Activated CD8-positive, alpha-beta memory T cell treated with anti-CD3 and anti-CD28 coated beads, Interleukin-2, amount 50 U/mL, for 24 hours (primary cell): ENCODE measurements at regions not wholly inside any gene's neighbourhood (a gene's known extent, or its start where the extent isn't known, plus 50 kb on each side); places are given as distances from the start of the nearest gene placed in this dataset.
"Not testable (repeated sequence)": the region's sequence is repeated elsewhere in the genome, so short reads cannot be mapped to it uniquely, and the experiment has no call there.

Experiments
- DNase-seq: peaks from one replicate; pipeline ENCODE4 v3.0.0-alpha.2; 2020; ENCODE audit errors: extremely low read depth

GRCh38 chr1:222065234-222065633 lies 323.3 kb upstream of the DUSP10 start:
- no peak for DNase-seq

- DNase-seq = no peak
These were observed 322.7 kb upstream of the DUSP10 start for GRCh38 chr1:222064388-222065211.

GRCh38 chr1:222062640-222063039 lies 320.8 kb upstream of the DUSP10 start:
- DNase-seq = no peak

- DNase-seq = no peak
These were observed 319.9 kb upstream of the DUSP10 start for GRCh38 chr1:222061711-222062359.

GRCh38 chr1:222060210-222060916 lies 318.5 kb upstream of the DUSP10 start:
- DNase-seq = no peak

GRCh38 chr1:222058249-222058648 lies 316.4 kb upstream of the DUSP10 start:
- DNase-seq = no peak

- DNase-seq = no peak
These were observed 315.3 kb upstream of the DUSP10 start for GRCh38 chr1:222057162-222057561.

GRCh38 chr1:222054416-222054815 lies 312.5 kb upstream of the DUSP10 start:
- DNase-seq = no peak

GRCh38 chr1:222053790-222054294 lies 312.0 kb upstream of the DUSP10 start:
- DNase-seq = no peak

- not testable (repeated sequence) for DNase-seq
These were observed 309.4 kb upstream of the DUSP10 start for GRCh38 chr1:222051311-222051710.

- not testable (repeated sequence) for DNase-seq
These were observed 307.8 kb upstream of the DUSP10 start for GRCh38 chr1:222049661-222050060.

GRCh38 chr1:222049176-222049575 lies 307.3 kb upstream of the DUSP10 start:
- no peak for DNase-seq

GRCh38 chr1:222048094-222048595 lies 306.3 kb upstream of the DUSP10 start:
- DNase-seq = no peak

- DNase-seq = no peak
These were observed 305.5 kb upstream of the DUSP10 start for GRCh38 chr1:222047366-222047765.

GRCh38 chr1:222046684-222047263 lies 304.9 kb upstream of the DUSP10 start:
- no peak for DNase-seq

- DNase-seq = no peak
These were observed 303.9 kb upstream of the DUSP10 start for GRCh38 chr1:222045786-222046185.

GRCh38 chr1:222045236-222045635 lies 303.3 kb upstream of the DUSP10 start:
- DNase-seq = no peak

GRCh38 chr1:222043444-222044292 lies 301.8 kb upstream of the DUSP10 start:
- no peak for DNase-seq

- DNase-seq = no peak
These were observed 300.2 kb upstream of the DUSP10 start for GRCh38 chr1:222042120-222042519.

- no peak for DNase-seq
These were observed 299.1 kb upstream of the DUSP10 start for GRCh38 chr1:222040955-222041354.
